HUES6 (cell line): ENCODE measurements at regions not wholly inside any gene's neighbourhood (a gene's known extent, or its start where the extent isn't known, plus 50 kb on each side); places are given as distances from the start of the nearest gene placed in this dataset.

Experiments used
- H3K27ac ChIP-seq: 2 replicates; pipeline ENCODE4 v1.7.0; 2013; ENCODE audit warnings: low read depth, mild to moderate bottlenecking, low read length, inconsistent platforms
- H3K27me3 ChIP-seq: 2 replicates; pipeline ENCODE4 v1.6.1; 2013; ENCODE audit warnings: low read length; ENCODE audit not compliant: control insufficient read depth, insufficient read depth
- H3K36me3 ChIP-seq: 2 replicates; pipeline ENCODE4 v1.6.1; 2013; ENCODE audit warnings: low read length; ENCODE audit not compliant: control insufficient read depth, insufficient read depth
- H3K4me1 ChIP-seq: 2 replicates; pipeline ENCODE4 v1.6.1; 2013; ENCODE audit warnings: low read length; ENCODE audit not compliant: control insufficient read depth, insufficient read depth
- H3K4me3 ChIP-seq: 2 replicates; pipeline ENCODE4 v1.5.1; 2013; ENCODE audit warnings: low read depth, low read length
- H3K9ac ChIP-seq: one replicate; pipeline ENCODE4 v1.6.1; 2013; ENCODE audit warnings: mild to moderate bottlenecking, low read length
- H3K9me3 ChIP-seq: 2 replicates; pipeline ENCODE4 v1.6.1; 2013; ENCODE audit warnings: low read depth, low read length; ENCODE audit not compliant: control insufficient read depth, insufficient read depth

DNA sequence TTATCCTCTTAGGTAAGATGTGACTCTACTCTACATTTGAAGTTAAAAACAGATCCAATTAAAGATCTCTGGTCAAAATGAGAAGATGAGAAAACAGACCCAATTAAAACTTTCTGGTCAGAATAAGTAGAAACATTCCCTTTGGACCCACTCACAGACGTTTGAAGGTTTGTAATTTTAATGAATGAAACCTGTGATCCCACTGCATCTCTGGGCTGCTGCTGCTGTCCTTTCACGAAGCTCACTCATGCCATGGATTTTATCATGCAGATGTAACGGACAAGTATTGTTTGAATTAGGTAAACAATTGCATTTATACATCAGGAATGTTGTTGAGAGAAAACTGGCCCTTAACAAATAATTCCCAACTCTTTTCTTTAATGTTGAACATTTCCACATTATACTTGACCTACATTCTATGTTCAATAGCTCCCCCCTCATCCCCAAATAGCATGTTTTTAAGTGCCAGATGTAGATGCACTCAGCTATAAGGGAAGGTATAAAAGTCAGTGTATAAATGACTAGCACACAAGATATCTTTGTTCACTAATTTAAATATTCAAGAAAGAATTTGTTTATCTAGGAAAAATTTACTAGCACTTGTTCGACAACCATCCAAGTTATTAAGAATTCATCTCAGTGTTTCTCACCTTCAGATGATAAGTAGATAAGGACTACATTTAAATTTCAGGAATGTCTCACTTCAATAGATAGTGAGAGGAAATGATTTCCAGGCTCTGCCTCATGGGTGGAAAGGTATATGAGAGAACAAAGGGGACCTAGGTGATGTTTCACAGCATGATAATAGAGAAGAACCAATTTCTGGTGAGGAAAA lies 202.3 kb upstream of the LMNTD1 start:
- Histone ChIP-seq H3K36me3 (no peaks in the 10 kb centered on the region), H3K9ac (no peak overlapping the region), H3K27ac (no peak overlapping the region), H3K4me3 (no peak overlapping the region), H3K9me3 (no peaks in the 10 kb centered on the region), H3K4me1 (peaks cover 7% of the 10 kb centered on the region; the same call in 1 of the 2 replicates), H3K27me3 (no peaks in the 10 kb centered on the region)

DNA sequence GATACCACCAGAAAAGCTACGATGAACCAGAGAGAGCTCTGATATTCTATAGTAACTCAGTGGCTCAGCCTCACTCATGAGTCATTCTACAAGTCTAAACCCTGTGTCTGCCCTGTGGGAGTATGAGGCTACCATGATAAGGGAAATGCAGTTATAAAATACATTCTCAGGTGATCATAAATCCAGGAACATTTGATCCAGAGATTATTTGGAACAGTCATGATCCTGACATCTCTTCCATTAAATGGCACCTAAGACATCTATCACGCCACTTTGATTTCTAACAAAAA lies 202.6 kb upstream of the RASSF8 start:
- H3K9ac ChIP-seq = no peak overlapping the region
- H3K27ac ChIP-seq = no peak overlapping the region
- H3K36me3 ChIP-seq = no peaks in the 10 kb centered on the region
- peaks cover 7% of the 10 kb centered on the region; the same call in 1 of the 2 replicates for H3K4me1 ChIP-seq
- no peak overlapping the region for H3K4me3 ChIP-seq
- H3K9me3 ChIP-seq = no peaks in the 10 kb centered on the region
- H3K27me3 ChIP-seq = no peaks in the 10 kb centered on the region

DNA sequence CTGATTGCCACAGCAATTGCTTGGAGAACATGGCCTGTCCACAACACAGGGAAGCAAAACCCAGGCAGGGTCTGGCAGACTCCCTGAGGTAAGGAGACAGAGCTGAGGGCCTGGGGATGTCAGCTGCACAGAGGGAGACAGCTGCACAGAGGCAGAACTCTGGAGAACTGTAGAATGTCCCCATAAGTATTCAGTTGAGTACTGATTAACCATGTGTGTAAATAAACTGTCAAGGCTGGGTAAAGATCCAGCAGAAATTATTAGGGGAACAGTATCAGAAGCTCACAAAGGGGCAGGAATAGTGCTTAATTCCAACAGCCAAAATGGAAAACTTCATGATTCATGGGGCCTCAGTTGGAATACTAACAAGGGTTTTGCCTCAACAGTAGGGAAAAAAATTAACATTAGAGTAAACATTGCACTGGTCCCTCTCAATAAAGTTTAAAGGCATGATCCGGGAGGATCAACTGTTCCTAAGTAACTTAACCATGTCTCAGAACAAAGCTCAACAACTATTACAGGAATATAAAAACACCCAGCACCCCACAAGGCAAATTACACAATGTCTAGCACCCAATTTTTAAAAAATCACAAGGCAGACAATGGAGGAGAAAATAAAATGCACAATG lies 201.3 kb upstream of the RASSF8 start:
- Histone ChIP-seq H3K9ac (no peak overlapping the region), H3K9me3 (no peaks in the 10 kb centered on the region), H3K4me1 (peaks cover 7% of the 10 kb centered on the region; the same call in 1 of the 2 replicates), H3K27me3 (no peaks in the 10 kb centered on the region), H3K27ac (no peak overlapping the region; the same call in 1 of the 2 replicates), H3K36me3 (no peaks in the 10 kb centered on the region), H3K4me3 (no peak overlapping the region)

DNA sequence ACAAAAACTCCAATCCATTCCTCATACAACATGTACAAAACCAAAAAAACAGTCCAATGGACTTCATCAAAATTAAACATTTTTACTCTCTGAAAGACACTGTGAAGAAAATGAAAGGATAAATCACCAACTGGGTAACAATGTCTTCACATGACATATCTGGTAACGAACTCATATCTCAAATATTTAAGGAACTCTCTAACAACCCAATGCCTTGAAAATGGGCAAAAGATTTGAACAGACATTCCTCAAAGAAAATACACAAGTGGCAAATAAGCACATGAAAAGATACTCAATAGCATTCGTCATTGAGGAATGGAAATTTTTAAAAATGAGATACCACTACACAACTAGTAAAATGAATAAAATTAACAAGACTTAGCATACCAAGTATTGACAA lies 198.7 kb upstream of the RASSF8 start:
- no peaks in the 10 kb centered on the region for H3K27me3 ChIP-seq
- no peak overlapping the region for H3K9ac ChIP-seq
- H3K36me3 ChIP-seq = no peaks in the 10 kb centered on the region
- no peak overlapping the region for H3K4me3 ChIP-seq
- H3K27ac ChIP-seq = no peak overlapping the region
- no peaks in the 10 kb centered on the region for H3K9me3 ChIP-seq
- peaks cover 7% of the 10 kb centered on the region; the same call in 1 of the 2 replicates for H3K4me1 ChIP-seq

DNA sequence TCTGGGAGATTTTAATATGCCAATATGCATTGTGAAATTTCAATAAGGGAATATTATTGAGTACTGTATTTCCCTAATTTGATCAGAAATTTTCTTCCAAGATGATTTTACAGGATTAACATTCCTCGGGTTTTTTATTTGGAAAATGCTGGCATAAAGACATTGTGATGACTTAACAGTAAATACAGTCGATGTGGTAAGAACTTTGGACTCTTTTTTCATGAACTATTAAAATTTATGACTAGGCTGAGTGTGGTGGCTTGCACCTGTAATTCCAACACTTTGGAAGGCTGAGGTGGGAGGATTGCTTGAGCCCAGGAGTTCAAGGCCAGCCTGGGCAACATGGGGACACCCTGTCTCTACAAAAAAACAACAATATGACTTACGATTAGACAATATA lies 197.1 kb upstream of the RASSF8 start:
- H3K9ac ChIP-seq = no peak overlapping the region
- H3K36me3 ChIP-seq = no peaks in the 10 kb centered on the region
- H3K27me3 ChIP-seq = no peaks in the 10 kb centered on the region
- no peak overlapping the region for H3K27ac ChIP-seq
- no peaks in the 10 kb centered on the region for H3K9me3 ChIP-seq
- H3K4me3 ChIP-seq = no peak overlapping the region
- H3K4me1 ChIP-seq = peaks cover 5% of the 10 kb centered on the region; the same call in 1 of the 2 replicates

DNA sequence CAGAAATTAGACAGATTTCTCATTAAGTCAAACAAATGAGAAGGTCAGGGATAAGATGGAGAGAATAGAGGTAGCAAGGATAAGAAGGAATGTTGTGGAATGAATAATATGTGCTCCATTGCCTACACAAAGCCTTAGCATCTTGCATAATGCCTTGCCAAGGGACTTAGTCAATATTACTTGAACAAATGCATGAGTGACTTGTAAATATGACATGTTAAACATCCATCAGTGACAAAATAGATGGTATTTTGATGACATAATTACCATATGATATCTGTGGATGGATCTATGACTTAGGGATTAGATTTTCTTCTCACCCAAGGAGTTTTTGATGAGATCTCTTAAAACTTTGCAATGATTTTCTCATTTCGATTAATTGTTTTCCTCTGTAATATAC lies 194.1 kb upstream of the RASSF8 start:
- Histone ChIP-seq H3K4me3 (no peak overlapping the region), H3K9ac (no peak overlapping the region)

DNA sequence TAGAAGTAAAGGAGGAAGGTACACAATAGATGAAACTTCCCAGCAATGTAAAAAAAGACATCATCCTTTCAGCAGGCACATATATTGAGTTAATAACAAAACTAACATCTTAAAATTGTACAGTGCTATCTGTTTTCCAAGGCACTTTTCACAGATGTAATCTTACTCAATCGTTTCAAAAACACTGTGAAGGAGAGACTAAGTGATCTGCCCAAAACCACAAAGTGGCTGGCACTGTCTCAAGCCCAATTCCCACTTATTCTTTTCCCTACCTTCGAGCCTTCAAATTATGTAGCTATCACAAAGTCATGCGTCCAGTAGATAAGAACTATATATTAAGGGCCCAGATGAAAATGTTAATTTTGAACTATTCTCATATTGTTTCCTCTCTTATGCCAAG lies 193.6 kb upstream of the RASSF8 start:
- Histone ChIP-seq H3K27ac (no peak overlapping the region), H3K27me3 (no peaks in the 10 kb centered on the region), H3K9me3 (no peaks in the 10 kb centered on the region), H3K4me3 (no peak overlapping the region), H3K36me3 (no peaks in the 10 kb centered on the region), H3K4me1 (no peaks in the 10 kb centered on the region), H3K9ac (no peak overlapping the region)

More for the DNA sequence above, 194.1 kb upstream of the RASSF8 start:
- Histone ChIP-seq H3K4me1 (no peaks in the 10 kb centered on the region), H3K27ac (no peak overlapping the region), H3K27me3 (no peaks in the 10 kb centered on the region), H3K36me3 (no peaks in the 10 kb centered on the region), H3K9me3 (no peaks in the 10 kb centered on the region)

DNA sequence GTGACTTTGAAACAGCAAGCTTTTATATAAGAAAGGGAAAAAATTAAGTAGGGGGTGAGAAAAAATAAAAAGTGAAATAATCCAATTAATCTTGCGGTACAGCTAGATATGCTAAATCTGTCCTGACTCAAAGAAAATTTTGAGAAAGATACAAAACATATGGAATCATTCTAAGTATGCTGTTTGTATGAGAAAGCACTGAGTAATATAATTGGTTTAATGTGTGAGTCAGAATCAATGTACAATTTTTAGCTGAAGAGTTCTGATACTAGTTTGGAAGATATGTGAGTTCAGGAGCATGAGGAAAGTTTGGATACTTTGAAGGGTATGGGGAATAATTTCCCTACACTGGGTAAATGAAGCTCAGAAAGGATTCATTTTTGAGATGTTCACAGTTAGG lies 190.9 kb upstream of the RASSF8 start:
- no peak overlapping the region for H3K9ac ChIP-seq

DNA sequence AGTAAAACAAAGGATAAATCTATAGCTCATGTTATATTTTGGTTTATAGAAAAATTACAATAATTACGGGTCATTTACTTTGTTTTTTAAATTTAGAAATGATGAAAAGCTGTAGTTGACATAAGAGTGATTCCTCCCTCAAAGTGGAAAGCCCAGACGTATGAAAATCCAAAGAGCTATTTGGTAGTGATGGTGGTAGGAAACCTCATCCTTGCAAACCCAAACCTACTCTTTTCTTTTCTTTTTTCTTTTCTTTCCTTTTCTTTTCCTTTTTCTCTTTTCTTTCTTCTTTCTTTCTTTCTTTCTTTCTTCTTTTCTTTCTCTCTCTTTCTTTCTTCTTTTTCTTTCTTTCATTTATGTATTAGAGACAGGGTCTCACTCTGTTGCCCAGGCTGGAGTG lies 190.3 kb upstream of the RASSF8 start:
- no peak overlapping the region for H3K27ac ChIP-seq

More for the DNA sequence above, 190.9 kb upstream of the RASSF8 start:
- Histone ChIP-seq H3K4me3 (no peak overlapping the region), H3K36me3 (no peaks in the 10 kb centered on the region), H3K27me3 (no peaks in the 10 kb centered on the region), H3K27ac (no peak overlapping the region), H3K4me1 (no peaks in the 10 kb centered on the region), H3K9me3 (no peaks in the 10 kb centered on the region)

DNA sequence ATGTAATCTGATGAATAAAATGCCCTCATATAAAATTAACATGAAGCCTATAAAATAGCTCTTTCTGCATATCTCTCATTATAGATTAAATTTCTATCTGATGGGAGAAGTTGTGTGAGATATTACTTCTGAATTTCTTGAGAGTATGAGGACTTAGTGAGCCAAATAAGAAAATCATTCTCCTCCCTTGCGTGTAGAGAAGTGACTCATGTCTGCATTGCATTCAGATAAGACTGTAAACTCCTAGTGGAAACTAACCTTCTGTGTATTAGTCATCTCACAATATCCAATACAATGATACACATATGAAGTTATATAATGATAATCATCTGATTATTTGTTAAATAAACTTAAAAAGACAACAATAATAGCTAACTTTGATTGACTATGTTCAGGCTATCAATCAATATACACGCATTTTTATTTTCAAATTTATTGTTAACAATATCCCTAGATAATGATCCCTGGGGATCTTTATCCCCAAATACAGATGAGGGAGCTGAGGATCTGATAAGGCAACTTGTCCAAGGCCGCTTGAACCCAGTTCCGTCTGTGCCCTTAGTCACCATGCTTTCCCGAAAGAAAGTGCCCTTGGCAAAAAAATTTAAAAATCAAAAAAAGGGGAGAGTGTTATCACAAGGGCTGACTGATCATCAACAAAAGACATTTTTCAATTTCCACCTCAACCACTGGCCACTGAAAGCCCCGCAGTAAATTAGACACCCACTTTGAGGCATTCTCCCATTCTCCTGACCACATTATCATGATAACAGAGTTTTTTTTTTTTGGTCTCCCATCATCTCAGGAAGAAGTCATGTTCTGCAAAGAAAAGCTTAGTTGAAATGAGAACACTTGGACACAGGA lies 189.2 kb upstream of the RASSF8 start:
- H3K4me1 ChIP-seq = no peaks in the 10 kb centered on the region
- H3K9ac ChIP-seq = no peak overlapping the region
- no peak overlapping the region for H3K4me3 ChIP-seq
- H3K27me3 ChIP-seq = no peaks in the 10 kb centered on the region
- no peaks in the 10 kb centered on the region for H3K36me3 ChIP-seq
- H3K27ac ChIP-seq = no peak overlapping the region
- no peaks in the 10 kb centered on the region for H3K9me3 ChIP-seq

More for the DNA sequence above, 190.3 kb upstream of the RASSF8 start:
- Histone ChIP-seq H3K4me3 (no peak overlapping the region), H3K27me3 (no peaks in the 10 kb centered on the region), H3K9me3 (no peaks in the 10 kb centered on the region), H3K9ac (no peak overlapping the region), H3K4me1 (no peaks in the 10 kb centered on the region), H3K36me3 (no peaks in the 10 kb centered on the region)

DNA sequence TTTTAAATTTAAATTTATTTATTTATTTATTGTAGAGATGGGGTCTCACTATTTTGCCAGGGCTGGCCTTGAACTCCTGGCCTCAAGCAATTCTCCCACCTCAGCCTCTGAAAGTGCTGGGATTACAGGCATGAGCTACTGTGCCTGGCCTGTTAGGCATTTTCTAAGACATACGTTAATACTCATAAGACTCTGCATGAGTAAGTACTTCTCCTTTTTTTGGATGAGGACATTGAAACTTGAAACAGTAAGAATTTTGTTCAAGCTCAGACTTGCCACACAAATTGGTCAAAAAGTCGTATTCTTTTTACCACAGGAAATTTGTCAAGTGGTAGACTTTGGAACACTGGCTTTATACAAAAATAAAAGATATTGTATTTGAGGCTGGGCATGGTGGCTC lies 187.4 kb upstream of the RASSF8 start:
- H3K27me3 ChIP-seq = no peaks in the 10 kb centered on the region
- no peak overlapping the region for H3K27ac ChIP-seq

More for the DNA sequence above, 187.4 kb upstream of the RASSF8 start:
- Histone ChIP-seq H3K36me3 (no peaks in the 10 kb centered on the region), H3K9ac (no peak overlapping the region), H3K4me3 (no peak overlapping the region), H3K4me1 (0 out of 2 replicates have a peak, but pooled peaks cover 4% of the 10 kb centered on the region), H3K9me3 (no peaks in the 10 kb centered on the region)
